ENCODE measurements at regions not wholly inside any gene's neighbourhood (a gene's known extent, or its start where the extent isn't known, plus 50 kb on each side); places are given as distances from the start of the nearest gene placed in this dataset.

- intact Hi-C loops (cut with DNase I; ENCODE audit: low total_unique reads), result no loop called here
- Histone ChIP-seq H3K27me3 (no peaks in the 10 kb centered on the region), H3K4me1 (no peaks in the 10 kb centered on the region), H3K27ac (no peak overlapping the region), H3K36me3 (no peaks in the 10 kb centered on the region), H3K4me3 (no peak overlapping the region), H3K9me3 (no peaks in the 10 kb centered on the region)
- DNase-seq, result no peak
- TF ChIP-seq POLR2A (IDR thresholded peaks at IDR 0.05) (no peak), POLR2AphosphoS5 (IDR thresholded peaks at IDR 0.05) (no peak), EP300 (IDR thresholded peaks at IDR 0.05) (no peak)
- TF ChIP-seq, protein P1, sequence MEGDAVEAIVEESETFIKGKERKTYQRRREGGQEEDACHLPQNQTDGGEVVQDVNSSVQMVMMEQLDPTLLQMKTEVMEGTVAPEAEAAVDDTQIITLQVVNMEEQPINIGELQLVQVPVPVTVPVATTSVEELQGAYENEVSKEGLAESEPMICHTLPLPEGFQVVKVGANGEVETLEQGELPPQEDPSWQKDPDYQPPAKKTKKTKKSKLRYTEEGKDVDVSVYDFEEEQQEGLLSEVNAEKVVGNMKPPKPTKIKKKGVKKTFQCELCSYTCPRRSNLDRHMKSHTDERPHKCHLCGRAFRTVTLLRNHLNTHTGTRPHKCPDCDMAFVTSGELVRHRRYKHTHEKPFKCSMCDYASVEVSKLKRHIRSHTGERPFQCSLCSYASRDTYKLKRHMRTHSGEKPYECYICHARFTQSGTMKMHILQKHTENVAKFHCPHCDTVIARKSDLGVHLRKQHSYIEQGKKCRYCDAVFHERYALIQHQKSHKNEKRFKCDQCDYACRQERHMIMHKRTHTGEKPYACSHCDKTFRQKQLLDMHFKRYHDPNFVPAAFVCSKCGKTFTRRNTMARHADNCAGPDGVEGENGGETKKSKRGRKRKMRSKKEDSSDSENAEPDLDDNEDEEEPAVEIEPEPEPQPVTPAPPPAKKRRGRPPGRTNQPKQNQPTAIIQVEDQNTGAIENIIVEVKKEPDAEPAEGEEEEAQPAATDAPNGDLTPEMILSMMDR (IDR thresholded peaks at IDR 0.05), result no peak
- 69 to 95% (median 88%) methylated on average over 1 of the region's 1 CpG for WGBS, 5 donors
Observed at GRCh38 chr5:121008041-121008440, 543.9 kb downstream of the PRR16 start.

- Histone ChIP-seq H3K36me3 (no peaks in the 10 kb centered on the region), H3K27ac (no peak overlapping the region), H3K9me3 (no peaks in the 10 kb centered on the region), H3K4me1 (no peaks in the 10 kb centered on the region), H3K4me3 (no peak overlapping the region), H3K27me3 (no peaks in the 10 kb centered on the region)
- intact Hi-C loops (cut with DNase I; ENCODE audit: low total_unique reads), result no loop called here
- TF ChIP-seq, protein P1 (IDR thresholded peaks at IDR 0.05), result no peak
- TF ChIP-seq POLR2AphosphoS5 (IDR thresholded peaks at IDR 0.05), result no peak
- no peak for TF ChIP-seq EP300 (IDR thresholded peaks at IDR 0.05)
- no peak for TF ChIP-seq POLR2A (IDR thresholded peaks at IDR 0.05)
- peak in 1 of 2 donors; percentile 4 for DNase-seq
Observed at GRCh38 chr5:121009058-121009457, 545.0 kb downstream of the PRR16 start.

DNA sequence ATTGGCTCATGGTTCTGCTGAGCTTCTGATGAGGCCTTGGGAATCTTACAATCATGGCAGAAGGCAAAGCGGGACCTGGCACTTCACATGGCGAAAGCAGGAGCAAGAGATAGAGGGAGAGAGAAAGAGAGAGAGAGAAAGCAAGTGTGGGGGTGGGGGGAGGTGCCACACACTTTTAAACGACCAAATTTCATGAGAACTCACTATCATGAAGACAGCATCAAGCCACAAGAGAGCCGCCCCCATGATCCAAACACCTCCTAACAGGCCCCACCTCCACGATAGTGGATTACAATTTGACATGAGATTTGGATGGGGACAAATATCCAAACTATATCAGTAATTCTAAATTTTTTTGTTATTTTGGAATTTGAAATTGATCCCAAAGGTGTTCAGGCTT, 553.9 kb downstream of the PRR16 start:
- no peak for TF ChIP-seq POLR2A (IDR thresholded peaks at IDR 0.05)
- no peak for TF ChIP-seq EP300 (IDR thresholded peaks at IDR 0.05)
- TF ChIP-seq POLR2AphosphoS5 (IDR thresholded peaks at IDR 0.05), result no peak
- Histone ChIP-seq H3K9me3 (no peaks in the 10 kb centered on the region), H3K27ac (no peak overlapping the region), H3K36me3 (no peaks in the 10 kb centered on the region), H3K27me3 (no peaks in the 10 kb centered on the region), H3K4me1 (peaks cover 0 to 10% (median 0%) of the 10 kb centered on the region in 4 donors), H3K4me3 (no peak overlapping the region)
- 78 to 89% (median 86%) methylated on average over 5 of the region's 5 CpGs for WGBS, 5 donors
- DNase-seq, result no peak
- intact Hi-C loops (cut with DNase I; ENCODE audit: low total_unique reads), result no loop called here

DNA sequence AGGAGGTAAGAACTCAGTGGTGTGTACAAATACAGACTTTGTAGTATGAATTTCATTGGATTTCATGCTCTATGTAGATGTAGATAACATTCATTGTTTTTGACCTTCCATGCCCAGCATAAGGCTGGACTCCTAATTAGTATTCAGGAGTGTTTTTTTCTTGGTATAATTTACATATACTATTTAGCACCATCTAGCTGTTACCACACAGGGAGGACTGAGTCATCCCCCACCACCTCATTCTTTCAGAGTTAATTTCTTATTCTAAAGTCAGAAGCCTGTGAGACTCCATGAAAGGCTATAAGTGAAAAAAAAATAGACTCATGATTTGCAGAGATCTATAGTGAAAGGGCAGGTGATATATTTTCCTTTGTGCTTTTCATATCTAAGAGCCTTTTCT, 555.0 kb downstream of the PRR16 start:
- Histone ChIP-seq H3K27me3 (no peaks in the 10 kb centered on the region), H3K4me3 (no peak overlapping the region), H3K4me1 (peaks cover 0 to 10% (median 0%) of the 10 kb centered on the region in 4 donors), H3K9me3 (no peaks in the 10 kb centered on the region), H3K27ac (no peak overlapping the region), H3K36me3 (no peaks in the 10 kb centered on the region)
- no peak for DNase-seq
- no peak for TF ChIP-seq POLR2A (IDR thresholded peaks at IDR 0.05)
- no peak for TF ChIP-seq POLR2AphosphoS5 (IDR thresholded peaks at IDR 0.05)
- TF ChIP-seq, protein P1 (IDR thresholded peaks at IDR 0.05), result no peak
- TF ChIP-seq EP300 (IDR thresholded peaks at IDR 0.05), result no peak
- intact Hi-C loops (cut with DNase I; ENCODE audit: low total_unique reads), result no loop called here

- DNase-seq, result no peak
- H3K9me3 ChIP-seq, result no peaks in the 10 kb centered on the region
- H3K4me3 ChIP-seq, result no peak overlapping the region
- peaks cover 0 to 10% (median 0%) of the 10 kb centered on the region in 4 donors for H3K4me1 ChIP-seq
- no peaks in the 10 kb centered on the region for H3K36me3 ChIP-seq
- no peak for TF ChIP-seq POLR2AphosphoS5 (IDR thresholded peaks at IDR 0.05)
- no peak for TF ChIP-seq EP300 (IDR thresholded peaks at IDR 0.05)
- TF ChIP-seq, protein P1 (IDR thresholded peaks at IDR 0.05), result no peak
- no peak for TF ChIP-seq POLR2A (IDR thresholded peaks at IDR 0.05)
- no peaks in the 10 kb centered on the region for H3K27me3 ChIP-seq
- WGBS, 5 donors, result 58 to 68% (median 64%) methylated on average over 2 of the region's 2 CpGs
- intact Hi-C loops (cut with DNase I; ENCODE audit: low total_unique reads), result no loop called here
- H3K27ac ChIP-seq, result no peak overlapping the region
Observed at GRCh38 chr5:121019734-121020133, 555.6 kb downstream of the PRR16 start.
